ENCODE measurements at regions not wholly inside any gene's neighbourhood (a gene's known extent, or its start where the extent isn't known, plus 50 kb on each side); places are given as distances from the start of the nearest gene placed in this dataset.

GRCh38 chr16:13543850-13544249 lies 376.1 kb upstream of the ERCC4 start:
- Mint-ChIP-seq H3K4me3 (no peak overlapping the region), H3K27me3 (no peaks in the 10 kb centered on the region), H3K9me3 (peaks cover 6% of the 10 kb centered on the region), H3K27ac (no peak overlapping the region), H3K4me1 (no peaks in the 10 kb centered on the region), H3K36me3 (no peaks in the 10 kb centered on the region)
- DNase-seq (no peak), ATAC-seq (ENCODE audit: low read depth) (no peak)
- POLR2A ChIA-PET: no interaction called here

- Mint-ChIP-seq H3K36me3 (no peaks in the 10 kb centered on the region), H3K4me1 (no peaks in the 10 kb centered on the region), H3K9me3 (peaks cover 2% of the 10 kb centered on the region), H3K27me3 (no peaks in the 10 kb centered on the region), H3K27ac (no peak overlapping the region), H3K4me3 (no peak overlapping the region)
- POLR2A ChIA-PET: no interaction called here
- no peak for ATAC-seq (ENCODE audit: low read depth)
- no peak for DNase-seq
These were observed 374.7 kb upstream of the ERCC4 start for GRCh38 chr16:13545271-13545670.

- Mint-ChIP-seq H3K27me3 (no peaks in the 10 kb centered on the region), H3K27ac (no peak overlapping the region), H3K4me3 (no peak overlapping the region), H3K9me3 (peaks cover 2% of the 10 kb centered on the region), H3K36me3 (no peaks in the 10 kb centered on the region), H3K4me1 (no peaks in the 10 kb centered on the region)
- ATAC-seq (ENCODE audit: low read depth) (no peak), DNase-seq (no peak)
- POLR2A ChIA-PET: no interaction called here
These were observed 369.7 kb upstream of the ERCC4 start for GRCh38 chr16:13550254-13550653.

GRCh38 chr16:13552062-13552959 lies 367.6 kb upstream of the ERCC4 start:
- H3K4me3 Mint-ChIP-seq: no peak overlapping the region
- ATAC-seq (ENCODE audit: low read depth): no peak
- H3K27me3 Mint-ChIP-seq: no peaks in the 10 kb centered on the region
- no peak overlapping the region for H3K27ac Mint-ChIP-seq
- H3K36me3 Mint-ChIP-seq: no peaks in the 10 kb centered on the region
- POLR2A ChIA-PET: no interaction called here
- no peak for DNase-seq
- no peaks in the 10 kb centered on the region for H3K4me1 Mint-ChIP-seq
- peaks cover 4% of the 10 kb centered on the region for H3K9me3 Mint-ChIP-seq

- Mint-ChIP-seq H3K36me3 (no peaks in the 10 kb centered on the region), H3K4me3 (no peak overlapping the region), H3K27ac (no peak overlapping the region), H3K4me1 (no peaks in the 10 kb centered on the region), H3K9me3 (peaks cover 4% of the 10 kb centered on the region), H3K27me3 (no peaks in the 10 kb centered on the region)
- ATAC-seq (ENCODE audit: low read depth) (no peak), DNase-seq (no peak)
- POLR2A ChIA-PET: no interaction called here
These were observed 367.0 kb upstream of the ERCC4 start for GRCh38 chr16:13552960-13553257.

- DNase-seq (no peak), ATAC-seq (ENCODE audit: low read depth) (no peak)
- peaks cover 4% of the 10 kb centered on the region for H3K9me3 Mint-ChIP-seq
- no peak overlapping the region for H3K4me3 Mint-ChIP-seq
- no peaks in the 10 kb centered on the region for H3K27me3 Mint-ChIP-seq
- POLR2A ChIA-PET: no interaction called here
- no peaks in the 10 kb centered on the region for H3K36me3 Mint-ChIP-seq
- no peak overlapping the region for H3K27ac Mint-ChIP-seq
- no peaks in the 10 kb centered on the region for H3K4me1 Mint-ChIP-seq
These were observed 366.4 kb upstream of the ERCC4 start for GRCh38 chr16:13553453-13553985.

GRCh38 chr16:13554005-13554404 lies 365.9 kb upstream of the ERCC4 start:
- H3K27ac Mint-ChIP-seq: no peak overlapping the region
- no peaks in the 10 kb centered on the region for H3K4me1 Mint-ChIP-seq
- no peaks in the 10 kb centered on the region for H3K27me3 Mint-ChIP-seq
- H3K9me3 Mint-ChIP-seq: peaks cover 4% of the 10 kb centered on the region
- H3K4me3 Mint-ChIP-seq: no peak overlapping the region
- no peak for DNase-seq
- no peak for ATAC-seq (ENCODE audit: low read depth)
- POLR2A ChIA-PET: no interaction called here
- H3K36me3 Mint-ChIP-seq: no peaks in the 10 kb centered on the region

GRCh38 chr16:13554643-13555042 lies 365.3 kb upstream of the ERCC4 start:
- POLR2A ChIA-PET: no interaction called here
- DNase-seq: no peak
- H3K27ac Mint-ChIP-seq: no peak overlapping the region
- H3K9me3 Mint-ChIP-seq: peaks cover 4% of the 10 kb centered on the region
- H3K27me3 Mint-ChIP-seq: no peaks in the 10 kb centered on the region
- no peaks in the 10 kb centered on the region for H3K4me1 Mint-ChIP-seq
- ATAC-seq (ENCODE audit: low read depth): no peak
- no peaks in the 10 kb centered on the region for H3K36me3 Mint-ChIP-seq
- no peak overlapping the region for H3K4me3 Mint-ChIP-seq

- peaks cover 4% of the 10 kb centered on the region for H3K9me3 Mint-ChIP-seq
- DNase-seq (no peak), ATAC-seq (ENCODE audit: low read depth) (no peak)
- POLR2A ChIA-PET: no interaction called here
- no peaks in the 10 kb centered on the region for H3K36me3 Mint-ChIP-seq
- H3K4me1 Mint-ChIP-seq: no peaks in the 10 kb centered on the region
- H3K27ac Mint-ChIP-seq: no peak overlapping the region
- H3K27me3 Mint-ChIP-seq: no peaks in the 10 kb centered on the region
- no peak overlapping the region for H3K4me3 Mint-ChIP-seq
These were observed 362.5 kb upstream of the ERCC4 start for GRCh38 chr16:13557418-13557817.

- peaks cover 3% of the 10 kb centered on the region for H3K9me3 Mint-ChIP-seq
- H3K27me3 Mint-ChIP-seq: no peaks in the 10 kb centered on the region
These were observed 361.2 kb upstream of the ERCC4 start for GRCh38 chr16:13558752-13559151.

GRCh38 chr16:13559624-13560023 lies 360.3 kb upstream of the ERCC4 start:
- no peak for DNase-seq
- Mint-ChIP-seq H3K4me3 (no peak overlapping the region), H3K27ac (no peak overlapping the region), H3K36me3 (no peaks in the 10 kb centered on the region), H3K9me3 (peaks cover 6% of the 10 kb centered on the region), H3K4me1 (no peaks in the 10 kb centered on the region), H3K27me3 (no peaks in the 10 kb centered on the region)
- ATAC-seq (ENCODE audit: low read depth): no peak
- POLR2A ChIA-PET: no interaction called here

More at GRCh38 chr16:13558752-13559151, 361.2 kb upstream of the ERCC4 start:
- Mint-ChIP-seq H3K4me3 (no peak overlapping the region), H3K4me1 (no peaks in the 10 kb centered on the region), H3K27ac (no peak overlapping the region), H3K36me3 (no peaks in the 10 kb centered on the region)
- ATAC-seq (ENCODE audit: low read depth): no peak
- POLR2A ChIA-PET: no interaction called here
- no peak for DNase-seq

GRCh38 chr16:13560151-13560550 lies 359.8 kb upstream of the ERCC4 start:
- ATAC-seq (ENCODE audit: low read depth): no peak
- peaks cover 6% of the 10 kb centered on the region for H3K9me3 Mint-ChIP-seq

GRCh38 chr16:13561291-13562070 lies 358.5 kb upstream of the ERCC4 start:
- H3K36me3 Mint-ChIP-seq: no peaks in the 10 kb centered on the region
- no peak for DNase-seq
- peaks cover 4% of the 10 kb centered on the region for H3K9me3 Mint-ChIP-seq
- H3K4me1 Mint-ChIP-seq: no peaks in the 10 kb centered on the region
- ATAC-seq (ENCODE audit: low read depth): no peak
- H3K4me3 Mint-ChIP-seq: no peak overlapping the region
- no peaks in the 10 kb centered on the region for H3K27me3 Mint-ChIP-seq
- H3K27ac Mint-ChIP-seq: no peak overlapping the region
- POLR2A ChIA-PET: no interaction called here

More at GRCh38 chr16:13560151-13560550, 359.8 kb upstream of the ERCC4 start:
- Mint-ChIP-seq H3K4me1 (no peaks in the 10 kb centered on the region), H3K4me3 (no peak overlapping the region), H3K27ac (no peak overlapping the region), H3K36me3 (no peaks in the 10 kb centered on the region), H3K27me3 (no peaks in the 10 kb centered on the region)
- no peak for DNase-seq
- POLR2A ChIA-PET: no interaction called here

- POLR2A ChIA-PET: no interaction called here
- DNase-seq: no peak
- no peaks in the 10 kb centered on the region for H3K27me3 Mint-ChIP-seq
- H3K4me3 Mint-ChIP-seq: no peak overlapping the region
- H3K27ac Mint-ChIP-seq: no peak overlapping the region
- no peaks in the 10 kb centered on the region for H3K36me3 Mint-ChIP-seq
- H3K4me1 Mint-ChIP-seq: no peaks in the 10 kb centered on the region
- no peak for ATAC-seq (ENCODE audit: low read depth)
- peaks cover 4% of the 10 kb centered on the region for H3K9me3 Mint-ChIP-seq
These were observed 351.2 kb upstream of the ERCC4 start for GRCh38 chr16:13568803-13569202.
